ENCODE measurements at regions not wholly inside any gene's neighbourhood (a gene's known extent, or its start where the extent isn't known, plus 50 kb on each side); places are given as distances from the start of the nearest gene placed in this dataset.

GRCh38 chr17:70297397-70297796 lies 128.1 kb downstream of the KCNJ2 start:
- no peaks in the 10 kb centered on the region for H4K20me1 ChIP-seq (ENCODE audit: low read length)
- no peaks in the 10 kb centered on the region for H3K27me3 ChIP-seq (ENCODE audit: low read length)
- H3K9me3 ChIP-seq (ENCODE audit: low read length): no peaks in the 10 kb centered on the region
- no peak overlapping the region for H3K4me2 ChIP-seq (ENCODE audit: low read length)
- no peaks in the 10 kb centered on the region for H3K9me2 ChIP-seq (replicated peaks; ENCODE audit: low read length)
- no peak for ATAC-seq
- H3K36me3 ChIP-seq (ENCODE audit: low read depth, low read length): no peaks in the 10 kb centered on the region
- no peaks in the 10 kb centered on the region for H3K79me2 ChIP-seq (ENCODE audit: low read length)
- H3K4me1 ChIP-seq (ENCODE audit: insufficient read depth, low read length): no peaks in the 10 kb centered on the region
- TF ChIP-seq EZH2 (IDR thresholded peaks at IDR 0.05; ENCODE audit: low read length, unreplicated experiment) (no peak), CTCF (conservative IDR thresholded peaks at IDR 0.05; ENCODE audit: low read depth, low read length) (no peak), EZH2phosphoT487 (IDR thresholded peaks at IDR 0.05; ENCODE audit: borderline replicate concordance, low read length) (no peak)
- no peak overlapping the region for H2AFZ ChIP-seq (ENCODE audit: low read length)
- BruUV-seq (replicated peaks): no TSS peak
- intact Hi-C loops (cut with micrococcal nuclease): no loop called here
- H3K27ac ChIP-seq (ENCODE audit: low read length): no peak overlapping the region
- H3K9ac ChIP-seq (ENCODE audit: low read length): no peak overlapping the region
- CTCF ChIA-PET: no interaction called here
- DNase-seq: no peak
- H3K4me3 ChIP-seq (ENCODE audit: low read length): no peak overlapping the region
- H3F3A ChIP-seq (ENCODE audit: low read length, unreplicated experiment): no peaks in the 10 kb centered on the region
- POLR2A ChIA-PET (ENCODE audit: unreplicated experiment): no interaction called here

GRCh38 chr17:70298929-70299531 lies 129.7 kb downstream of the KCNJ2 start:
- no peak overlapping the region for H3K9ac ChIP-seq (ENCODE audit: low read length)
- no peaks in the 10 kb centered on the region for H3K79me2 ChIP-seq (ENCODE audit: low read length)
- CTCF ChIA-PET: no interaction called here
- no peaks in the 10 kb centered on the region for H3K4me1 ChIP-seq (ENCODE audit: insufficient read depth, low read length)
- no peak overlapping the region for H3K27ac ChIP-seq (ENCODE audit: low read length)
- H3K9me3 ChIP-seq (ENCODE audit: low read length): no peaks in the 10 kb centered on the region
- POLR2A ChIA-PET (ENCODE audit: unreplicated experiment): no interaction called here
- no peak for DNase-seq
- intact Hi-C loops (cut with micrococcal nuclease): no loop called here
- no peaks in the 10 kb centered on the region for H4K20me1 ChIP-seq (ENCODE audit: low read length)
- H3K4me3 ChIP-seq (ENCODE audit: low read length): no peak overlapping the region
- H2AFZ ChIP-seq (ENCODE audit: low read length): no peak overlapping the region
- TF ChIP-seq EZH2 (IDR thresholded peaks at IDR 0.05; ENCODE audit: low read length, unreplicated experiment) (no peak), CTCF (conservative IDR thresholded peaks at IDR 0.05; ENCODE audit: low read depth, low read length) (no peak), EZH2phosphoT487 (IDR thresholded peaks at IDR 0.05; ENCODE audit: borderline replicate concordance, low read length) (no peak)
- BruUV-seq (replicated peaks): no TSS peak
- no peak overlapping the region for H3K4me2 ChIP-seq (ENCODE audit: low read length)
- peaks cover 6% of the 10 kb centered on the region; the same call in 1 of the 2 replicates for H3K27me3 ChIP-seq (ENCODE audit: low read length)
- H3K36me3 ChIP-seq (ENCODE audit: low read depth, low read length): no peaks in the 10 kb centered on the region
- no peaks in the 10 kb centered on the region for H3K9me2 ChIP-seq (replicated peaks; ENCODE audit: low read length)
- no peaks in the 10 kb centered on the region for H3F3A ChIP-seq (ENCODE audit: low read length, unreplicated experiment)
- ATAC-seq: no peak

GRCh38 chr17:70307430-70308225 lies 138.3 kb downstream of the KCNJ2 start:
- no peak overlapping the region for H3K4me2 ChIP-seq (ENCODE audit: low read length)

More at GRCh38 chr17:70307430-70308225, 138.3 kb downstream of the KCNJ2 start:
- Histone ChIP-seq H3K79me2 (ENCODE audit: low read length) (no peaks in the 10 kb centered on the region), H3K4me3 (ENCODE audit: low read length) (no peak overlapping the region), H3K36me3 (ENCODE audit: low read depth, low read length) (no peaks in the 10 kb centered on the region), H3K4me1 (ENCODE audit: insufficient read depth, low read length) (no peaks in the 10 kb centered on the region), H2AFZ (ENCODE audit: low read length) (no peak overlapping the region), H3K9me2 (replicated peaks; ENCODE audit: low read length) (no peaks in the 10 kb centered on the region), H3K9ac (ENCODE audit: low read length) (no peak overlapping the region), H4K20me1 (ENCODE audit: low read length) (no peaks in the 10 kb centered on the region), H3K27me3 (ENCODE audit: low read length) (peaks cover 22% of the 10 kb centered on the region), H3K9me3 (ENCODE audit: low read length) (no peaks in the 10 kb centered on the region), H3F3A (ENCODE audit: low read length, unreplicated experiment) (no peaks in the 10 kb centered on the region), H3K27ac (ENCODE audit: low read length) (no peak overlapping the region)
- POLR2A ChIA-PET (ENCODE audit: unreplicated experiment): no interaction called here
- intact Hi-C loops (cut with micrococcal nuclease): no loop called here
- ATAC-seq: no peak
- TF ChIP-seq EZH2phosphoT487 (IDR thresholded peaks at IDR 0.05; ENCODE audit: borderline replicate concordance, low read length) (no peak), EZH2 (IDR thresholded peaks at IDR 0.05; ENCODE audit: low read length, unreplicated experiment) (no peak), CTCF (conservative IDR thresholded peaks at IDR 0.05; ENCODE audit: low read depth, low read length) (no peak)
- CTCF ChIA-PET: no interaction called here
- no TSS peak for BruUV-seq (replicated peaks)
- no peak for DNase-seq
